Lower leg skin (tissue), 3 donors: ENCODE measurements at regions not wholly inside any gene's neighbourhood (a gene's known extent, or its start where the extent isn't known, plus 50 kb on each side); places are given as distances from the start of the nearest gene placed in this dataset.

Source experiments
- POLR2A ChIP-seq, 2 donors: fragments of 450-650 bp; IDR thresholded peaks; one replicate each; pipeline ENCODE4 v1.6.1; 2016 to 2017; ENCODE audit warnings: antibody characterized with exemption in 2 of 2, mild to moderate bottlenecking in 1 of 2, moderate library complexity in 1 of 2
- TF ChIP-seq, protein P1 (sequence below), 3 donors: fragments of 450-650 bp; IDR thresholded peaks; one replicate each; pipeline ENCODE4 v1.5.1; 2016; ENCODE audit warnings: antibody characterized with exemption in 3 of 3, mild to moderate bottlenecking in 3 of 3, moderate library complexity in 2 of 3

DNA sequence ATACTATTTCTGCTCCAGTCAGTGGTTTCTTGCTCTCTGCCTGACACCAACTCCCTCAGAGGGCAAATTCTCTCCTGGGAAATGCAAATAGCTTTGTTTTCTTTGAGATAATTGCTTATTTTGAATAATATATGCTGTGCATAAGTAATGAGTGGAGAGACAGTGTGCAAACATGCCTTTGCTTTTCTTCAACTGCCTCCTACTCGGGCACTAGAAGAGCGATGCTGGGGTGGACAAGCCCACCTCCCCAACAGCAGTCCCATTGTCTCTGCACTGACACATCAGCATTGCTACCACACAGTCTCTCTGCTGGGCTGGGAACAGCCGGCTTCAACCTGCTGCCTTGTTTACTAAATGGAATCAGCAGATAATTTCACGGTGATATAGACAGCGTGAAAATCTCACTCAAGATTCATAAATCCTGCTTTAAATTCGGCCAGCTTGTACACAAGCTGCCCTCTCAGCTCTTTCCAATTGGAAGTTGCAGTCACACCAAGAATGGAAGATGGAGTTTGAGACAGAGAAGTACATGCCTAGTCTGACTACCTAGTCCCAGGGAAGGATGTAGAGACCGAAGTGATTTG is 694.5 kb downstream of the TDRD15 start:
- TF ChIP-seq, protein P1, sequence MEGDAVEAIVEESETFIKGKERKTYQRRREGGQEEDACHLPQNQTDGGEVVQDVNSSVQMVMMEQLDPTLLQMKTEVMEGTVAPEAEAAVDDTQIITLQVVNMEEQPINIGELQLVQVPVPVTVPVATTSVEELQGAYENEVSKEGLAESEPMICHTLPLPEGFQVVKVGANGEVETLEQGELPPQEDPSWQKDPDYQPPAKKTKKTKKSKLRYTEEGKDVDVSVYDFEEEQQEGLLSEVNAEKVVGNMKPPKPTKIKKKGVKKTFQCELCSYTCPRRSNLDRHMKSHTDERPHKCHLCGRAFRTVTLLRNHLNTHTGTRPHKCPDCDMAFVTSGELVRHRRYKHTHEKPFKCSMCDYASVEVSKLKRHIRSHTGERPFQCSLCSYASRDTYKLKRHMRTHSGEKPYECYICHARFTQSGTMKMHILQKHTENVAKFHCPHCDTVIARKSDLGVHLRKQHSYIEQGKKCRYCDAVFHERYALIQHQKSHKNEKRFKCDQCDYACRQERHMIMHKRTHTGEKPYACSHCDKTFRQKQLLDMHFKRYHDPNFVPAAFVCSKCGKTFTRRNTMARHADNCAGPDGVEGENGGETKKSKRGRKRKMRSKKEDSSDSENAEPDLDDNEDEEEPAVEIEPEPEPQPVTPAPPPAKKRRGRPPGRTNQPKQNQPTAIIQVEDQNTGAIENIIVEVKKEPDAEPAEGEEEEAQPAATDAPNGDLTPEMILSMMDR (IDR thresholded peaks at IDR 0.05) = no peak
- TF ChIP-seq POLR2A (IDR thresholded peaks at IDR 0.05) = no peak
